Tibial nerve (tissue), 4 donors: ENCODE measurements at regions not wholly inside any gene's neighbourhood (a gene's known extent, or its start where the extent isn't known, plus 50 kb on each side); places are given as distances from the start of the nearest gene placed in this dataset.

Experiments
- EP300 ChIP-seq, 2 donors: sonication (generic); formaldehyde crosslinking; IDR thresholded peaks; one replicate each; pipeline ENCODE4 v1.6.1; 2017; ENCODE audit warnings: antibody characterized with exemption in 2 of 2, mild to moderate bottlenecking in 1 of 2
- POLR2A ChIP-seq, 2 donors: fragments of 450-650 bp; IDR thresholded peaks; one replicate each; pipeline ENCODE4 v1.6.1; 2017; ENCODE audit warnings: antibody characterized with exemption in 2 of 2, mild to moderate bottlenecking in 2 of 2, moderate library complexity in 2 of 2
- TF ChIP-seq, protein P1 (sequence below), 5 experiments: fragments of 200-600 bp in 3 of 5; fragments of 450-650 bp in 2 of 5; sonication (generic) in 3 of 5; IDR thresholded peaks; one replicate each; pipeline ENCODE4 v1.5.1; 2016 to 2019; ENCODE audit warnings: antibody characterized with exemption in 5 of 5, mild to moderate bottlenecking in 3 of 5, moderate library complexity in 2 of 5

DNA sequence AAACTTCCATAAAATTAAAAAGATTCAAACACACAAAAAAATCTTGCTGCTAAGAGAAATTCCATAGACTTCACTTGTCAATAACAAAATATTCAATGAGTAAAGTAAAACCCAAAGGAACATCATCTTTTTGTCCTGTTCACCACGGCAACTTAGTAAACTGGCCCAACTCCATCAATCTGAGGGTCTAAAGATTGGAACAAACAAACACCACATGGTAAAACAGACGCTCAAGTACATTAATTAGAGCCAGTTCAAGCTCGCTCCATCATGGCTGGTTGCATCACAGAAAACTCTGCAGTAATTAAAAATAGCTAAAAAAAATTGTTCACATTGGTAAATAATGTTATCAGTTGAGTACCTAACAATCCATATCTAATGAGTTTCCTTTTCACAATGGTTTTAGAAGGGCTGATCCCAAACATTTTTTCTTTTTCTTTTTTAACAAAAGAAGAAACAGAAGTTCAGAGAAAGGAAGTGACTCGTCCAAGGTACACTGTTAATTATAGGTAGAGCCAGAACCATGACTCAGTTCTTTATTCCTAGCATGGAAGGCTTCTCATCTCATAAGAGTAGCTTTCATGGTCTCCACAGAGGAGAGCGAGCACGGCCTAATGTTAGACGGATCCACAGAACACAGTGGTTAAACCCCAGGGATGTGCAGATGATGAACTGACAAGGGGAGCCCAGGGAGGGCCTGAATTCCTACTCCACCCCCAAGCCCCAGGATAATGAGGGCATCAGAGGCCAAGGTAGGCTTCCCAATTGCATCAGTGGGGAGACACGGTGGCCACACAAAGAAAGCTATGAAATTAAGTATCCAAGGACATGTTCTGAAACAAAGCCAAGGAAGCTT lies 79.2 kb upstream of the ARHGEF3 start:
- TF ChIP-seq, protein P1, sequence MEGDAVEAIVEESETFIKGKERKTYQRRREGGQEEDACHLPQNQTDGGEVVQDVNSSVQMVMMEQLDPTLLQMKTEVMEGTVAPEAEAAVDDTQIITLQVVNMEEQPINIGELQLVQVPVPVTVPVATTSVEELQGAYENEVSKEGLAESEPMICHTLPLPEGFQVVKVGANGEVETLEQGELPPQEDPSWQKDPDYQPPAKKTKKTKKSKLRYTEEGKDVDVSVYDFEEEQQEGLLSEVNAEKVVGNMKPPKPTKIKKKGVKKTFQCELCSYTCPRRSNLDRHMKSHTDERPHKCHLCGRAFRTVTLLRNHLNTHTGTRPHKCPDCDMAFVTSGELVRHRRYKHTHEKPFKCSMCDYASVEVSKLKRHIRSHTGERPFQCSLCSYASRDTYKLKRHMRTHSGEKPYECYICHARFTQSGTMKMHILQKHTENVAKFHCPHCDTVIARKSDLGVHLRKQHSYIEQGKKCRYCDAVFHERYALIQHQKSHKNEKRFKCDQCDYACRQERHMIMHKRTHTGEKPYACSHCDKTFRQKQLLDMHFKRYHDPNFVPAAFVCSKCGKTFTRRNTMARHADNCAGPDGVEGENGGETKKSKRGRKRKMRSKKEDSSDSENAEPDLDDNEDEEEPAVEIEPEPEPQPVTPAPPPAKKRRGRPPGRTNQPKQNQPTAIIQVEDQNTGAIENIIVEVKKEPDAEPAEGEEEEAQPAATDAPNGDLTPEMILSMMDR (IDR thresholded peaks at IDR 0.05) = no peak
- TF ChIP-seq POLR2A (IDR thresholded peaks at IDR 0.05) = no peak
- no peak for TF ChIP-seq EP300 (IDR thresholded peaks at IDR 0.05)
